ENCODE measurements at regions not wholly inside any gene's neighbourhood (a gene's known extent, or its start where the extent isn't known, plus 50 kb on each side); places are given as distances from the start of the nearest gene placed in this dataset.

- TF ChIP-seq POLR2AphosphoS5 (IDR thresholded peaks at IDR 0.05; ENCODE audit: low read depth, low read length), result no peak
- no peak for TF ChIP-seq POLR2A (IDR thresholded peaks at IDR 0.05; ENCODE audit: low read depth, low read length)
- TF ChIP-seq TAF1 (IDR thresholded peaks at IDR 0.05; ENCODE audit: low read depth, low read length), result no peak
- TF ChIP-seq POU2F2 (IDR thresholded peaks at IDR 0.05; ENCODE audit: low read depth, low read length), result no peak
These were observed 204.4 kb upstream of the TMEM72 start for GRCh38 chr10:44706745-44707144.

All from GM12891 (cell line).